Activated naive CD4-positive, alpha-beta T cell treated with anti-CD3 and anti-CD28 coated beads, Interleukin-2, amount 50 U/mL, for 72 hours (primary cell): ENCODE measurements at regions not wholly inside any gene's neighbourhood (a gene's known extent, or its start where the extent isn't known, plus 50 kb on each side); places are given as distances from the start of the nearest gene placed in this dataset.

Source experiments
- ATAC-seq, 2 donors: fragments of 150-1000 bp; cut with Tn5 transposase; 2 replicates each; pipeline ENCODE4 v1.10.0; 2021; ENCODE audit warnings: mild to moderate bottlenecking in 2 of 2, moderate library complexity in 2 of 2
- DNase-seq, 2 donors: peaks; one replicate each; pipeline ENCODE4 v3.0.0; 2021 to 2022; ENCODE audit warnings: low spot score in 2 of 2
- H3K27ac Mint-ChIP-seq, 2 donors: one replicate each; pipeline ENCODE4 v1.8.0; 2022; ENCODE audit warnings: mild to moderate bottlenecking in 2 of 2, mixed read lengths in 2 of 2
- H3K36me3 Mint-ChIP-seq, 2 donors: one replicate each; pipeline ENCODE4 v1.8.0; 2022; ENCODE audit warnings: mixed read lengths in 2 of 2
- H3K9me3 Mint-ChIP-seq, 2 donors: one replicate each; pipeline ENCODE4 v1.8.0; 2022; ENCODE audit warnings: mixed read lengths in 2 of 2

DNA sequence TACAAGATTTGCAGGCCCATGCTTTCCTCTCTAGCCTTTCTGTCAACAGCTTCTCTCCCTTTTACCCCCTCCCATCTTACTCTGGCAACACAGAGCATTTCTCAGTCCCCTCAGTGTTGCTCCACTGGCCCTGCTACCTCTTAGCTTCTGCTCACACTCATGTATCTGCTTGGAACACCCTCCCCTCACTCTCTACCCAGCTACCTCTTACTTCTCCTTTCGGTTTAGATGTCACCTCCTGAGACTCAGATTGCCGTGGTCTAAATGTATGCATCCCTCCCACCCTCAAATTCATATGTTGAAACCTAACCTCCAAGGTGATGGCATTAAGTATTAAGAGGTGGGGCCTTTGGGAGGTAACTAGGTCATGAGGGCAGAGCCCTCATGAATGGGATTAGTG is 80.1 kb downstream of the FOXD2 start:
- Mint-ChIP-seq H3K9me3 (peaks cover 3 to 18% of the 10 kb centered on the region in 2 donors), H3K27ac (no peak overlapping the region), H3K36me3 (peaks cover 0 to 5% of the 10 kb centered on the region in 2 donors)
- ATAC-seq: no peak
- DNase-seq: no peak

- DNase-seq: no peak
- Mint-ChIP-seq H3K27ac (no peak overlapping the region), H3K9me3 (peaks cover 3% of the 10 kb centered on the region in 2 donors), H3K36me3 (no peaks in the 10 kb centered on the region)
- no peak for ATAC-seq
Observed at GRCh38 chr1:47519491-47519890, 81.6 kb downstream of the FOXD2 start.

DNA sequence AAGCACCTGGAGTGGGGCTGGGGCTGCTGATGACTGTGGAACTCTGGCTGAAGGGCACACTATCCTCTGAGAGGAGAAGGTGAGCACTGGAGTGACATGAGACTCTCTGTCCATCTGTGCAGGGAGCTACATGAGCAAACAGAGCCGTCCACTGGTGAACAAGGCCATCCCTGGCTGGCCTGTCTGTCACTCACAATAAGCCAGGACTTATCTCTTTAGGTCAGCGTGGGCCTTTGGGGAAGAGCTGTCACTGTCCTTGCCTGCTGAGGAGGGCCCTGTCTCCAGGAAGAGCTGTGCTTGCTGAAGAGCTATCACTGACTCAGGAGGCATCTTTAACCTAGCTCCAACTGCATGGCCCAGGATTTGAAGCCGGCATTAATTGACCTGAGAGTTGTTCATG is 82.1 kb downstream of the FOXD2 start:
- Mint-ChIP-seq H3K36me3 (no peaks in the 10 kb centered on the region), H3K27ac (no peak overlapping the region), H3K9me3 (no peaks in the 10 kb centered on the region)
- no peak for ATAC-seq
- no peak for DNase-seq

DNA sequence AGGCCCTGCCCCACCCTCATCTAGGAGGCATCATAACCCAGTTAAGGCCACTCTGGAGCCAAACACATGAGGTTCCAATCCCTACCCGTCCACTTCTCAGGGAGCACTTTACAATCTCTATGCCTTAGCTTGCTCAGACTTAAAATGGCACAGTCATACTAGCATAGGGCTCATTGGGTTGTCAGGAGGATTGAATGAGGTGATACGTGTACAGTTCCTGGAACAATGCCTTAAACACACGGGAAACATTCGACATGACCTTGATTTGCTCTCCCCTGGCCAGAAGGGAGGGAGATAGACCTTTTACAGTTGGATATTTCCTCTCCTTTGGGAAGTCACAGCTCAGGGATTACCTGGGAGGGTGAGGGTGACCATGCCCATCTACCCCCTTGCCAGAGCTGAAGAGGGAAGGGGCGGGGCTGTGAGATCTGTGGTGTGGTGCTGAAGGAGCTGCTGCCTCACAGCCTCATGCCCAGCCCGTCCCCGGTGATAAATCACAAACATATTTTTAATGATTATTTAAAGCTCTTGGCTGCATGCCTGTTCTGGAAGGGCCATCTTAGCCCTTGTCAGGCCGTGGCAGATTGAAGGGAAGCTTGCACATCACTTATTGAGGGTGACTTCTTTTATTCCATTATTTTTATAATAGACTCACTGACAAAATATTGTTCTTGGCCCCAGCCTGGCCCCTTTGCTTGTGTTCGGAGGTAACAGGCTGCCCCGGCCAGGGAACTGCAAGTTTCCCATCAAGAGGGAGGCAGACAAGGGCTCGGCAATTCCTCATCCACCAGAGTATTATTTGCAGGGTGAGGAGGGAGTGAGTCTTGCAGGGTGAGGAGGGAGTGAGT is 83.4 kb downstream of the FOXD2 start:
- H3K36me3 Mint-ChIP-seq: no peaks in the 10 kb centered on the region
- no peaks in the 10 kb centered on the region for H3K9me3 Mint-ChIP-seq
- ATAC-seq (no peak), DNase-seq (no peak)
- H3K27ac Mint-ChIP-seq: no peak overlapping the region

GRCh38 chr1:47522935-47523834 is 85.3 kb downstream of the FOXD2 start:
- H3K36me3 Mint-ChIP-seq: peaks cover 0 to 3% of the 10 kb centered on the region in 2 donors
- ATAC-seq (no peak), DNase-seq (no peak)
- peaks cover 4% of the 10 kb centered on the region in 2 donors for H3K9me3 Mint-ChIP-seq
- no peak overlapping the region for H3K27ac Mint-ChIP-seq

GRCh38 chr1:47523835-47524215 is 86.0 kb downstream of the FOXD2 start:
- H3K9me3 Mint-ChIP-seq: peaks cover 8 to 9% of the 10 kb centered on the region in 2 donors
- ATAC-seq (peak in 1 of 2 donors; percentile 24), DNase-seq (no peak)
- H3K27ac Mint-ChIP-seq: no peak overlapping the region
- peaks cover 0 to 6% of the 10 kb centered on the region in 2 donors for H3K36me3 Mint-ChIP-seq

DNA sequence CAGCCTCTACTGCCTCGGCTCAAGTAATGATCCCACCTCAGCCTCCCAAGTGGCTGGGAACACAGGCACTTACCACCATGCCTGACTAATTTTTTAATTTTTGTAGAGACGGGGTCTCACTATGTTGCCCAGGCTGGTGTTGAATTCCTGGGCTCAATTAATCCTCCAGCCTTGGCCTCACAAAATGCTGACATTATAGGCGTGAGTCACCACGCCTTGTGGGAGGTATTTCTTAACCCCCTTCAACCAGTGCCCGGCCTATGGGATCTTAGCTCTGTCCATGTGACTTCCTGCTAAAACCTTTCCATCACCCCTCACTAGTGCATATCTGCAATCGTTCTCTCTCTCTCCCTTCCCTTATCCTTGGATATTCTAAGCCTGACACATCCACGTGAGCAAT is 86.4 kb downstream of the FOXD2 start:
- Mint-ChIP-seq H3K36me3 (peaks cover 0 to 6% of the 10 kb centered on the region in 2 donors), H3K27ac (no peak overlapping the region), H3K9me3 (peaks cover 8 to 9% of the 10 kb centered on the region in 2 donors)
- ATAC-seq (no peak), DNase-seq (no peak)

GRCh38 chr1:47527653-47528272 is 89.9 kb downstream of the FOXD2 start:
- H3K9me3 Mint-ChIP-seq: peaks cover 11 to 14% of the 10 kb centered on the region in 2 donors
- H3K27ac Mint-ChIP-seq: no peak overlapping the region
- ATAC-seq (no peak), DNase-seq (no peak)
- H3K36me3 Mint-ChIP-seq: peaks cover 0 to 12% of the 10 kb centered on the region in 2 donors

DNA sequence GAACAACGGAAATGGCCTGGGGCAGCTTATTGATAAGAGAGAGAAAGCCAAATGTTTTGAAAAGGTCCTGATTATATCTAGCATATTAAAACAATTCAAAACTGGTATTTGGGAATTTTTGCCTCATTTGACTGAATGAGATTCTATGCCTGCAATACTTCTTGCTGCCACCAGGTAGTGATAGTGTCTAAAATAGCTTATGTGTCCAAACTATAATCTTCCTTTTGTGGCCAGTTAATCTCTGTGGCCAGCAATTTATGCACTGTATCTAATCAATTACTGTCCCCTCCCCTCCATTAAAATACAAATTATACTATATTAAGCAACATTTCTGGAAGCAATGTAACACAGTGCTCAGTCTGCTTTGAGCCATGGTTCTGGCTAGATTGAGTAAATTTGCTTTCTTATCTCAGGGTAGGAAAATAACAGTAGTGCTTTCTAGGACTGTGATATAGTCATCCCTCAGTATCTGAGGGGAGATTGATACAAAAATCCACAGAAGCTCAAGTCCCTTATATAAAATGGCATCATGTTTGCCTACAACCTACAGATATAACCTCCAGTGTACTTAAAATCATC is 91.8 kb downstream of the FOXD2 start:
- DNase-seq: no peak
- Mint-ChIP-seq H3K36me3 (peaks cover 0 to 12% of the 10 kb centered on the region in 2 donors), H3K27ac (no peak overlapping the region), H3K9me3 (peaks cover 11 to 14% of the 10 kb centered on the region in 2 donors)
- ATAC-seq: no peak

DNA sequence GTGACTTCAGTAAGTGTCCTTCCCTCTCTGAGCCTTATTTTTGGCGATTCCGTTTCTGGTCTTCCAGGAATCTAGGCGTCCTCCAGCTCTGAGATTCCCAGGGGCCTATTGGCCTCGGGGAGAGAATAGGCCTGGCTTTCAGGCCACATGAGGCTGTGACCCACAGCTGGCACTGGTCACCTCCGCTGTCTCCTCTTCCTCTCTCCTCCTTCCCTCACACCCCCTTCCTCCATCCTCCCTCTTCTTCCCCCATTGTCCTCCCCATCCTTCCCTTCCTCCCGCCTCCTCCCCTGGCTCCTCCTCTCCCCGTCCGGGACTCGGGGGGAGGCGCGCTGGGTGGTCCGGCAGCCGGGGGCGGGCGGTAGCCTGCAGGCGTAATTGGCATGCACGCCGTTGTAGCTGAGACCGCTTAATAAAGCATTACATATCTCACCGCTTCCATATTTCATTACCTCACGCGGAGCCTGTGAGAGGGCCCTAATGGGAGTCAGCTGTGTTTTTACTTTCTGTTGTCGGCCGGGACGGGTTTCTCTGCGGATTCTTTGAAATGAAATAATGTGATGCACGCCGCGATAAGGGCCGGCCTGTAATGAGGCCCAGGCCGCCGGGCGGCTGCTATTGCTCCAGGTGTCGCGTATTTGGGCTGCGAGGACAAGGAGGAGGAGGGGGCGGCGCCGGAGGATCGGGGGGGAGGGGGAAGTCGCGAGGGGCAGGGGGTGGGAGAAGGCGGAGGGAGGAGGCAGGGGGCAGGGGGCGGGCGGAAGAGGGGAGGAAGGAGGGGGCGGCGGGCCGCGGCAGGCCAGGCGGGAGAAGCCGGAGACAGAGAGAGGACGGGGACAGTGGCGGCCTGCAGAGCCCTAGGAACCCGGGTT is 95.3 kb downstream of the FOXD2 start:
- Mint-ChIP-seq H3K27ac (no peak overlapping the region), H3K36me3 (peaks cover 0 to 9% of the 10 kb centered on the region in 2 donors)
- DNase-seq: no peak

DNA sequence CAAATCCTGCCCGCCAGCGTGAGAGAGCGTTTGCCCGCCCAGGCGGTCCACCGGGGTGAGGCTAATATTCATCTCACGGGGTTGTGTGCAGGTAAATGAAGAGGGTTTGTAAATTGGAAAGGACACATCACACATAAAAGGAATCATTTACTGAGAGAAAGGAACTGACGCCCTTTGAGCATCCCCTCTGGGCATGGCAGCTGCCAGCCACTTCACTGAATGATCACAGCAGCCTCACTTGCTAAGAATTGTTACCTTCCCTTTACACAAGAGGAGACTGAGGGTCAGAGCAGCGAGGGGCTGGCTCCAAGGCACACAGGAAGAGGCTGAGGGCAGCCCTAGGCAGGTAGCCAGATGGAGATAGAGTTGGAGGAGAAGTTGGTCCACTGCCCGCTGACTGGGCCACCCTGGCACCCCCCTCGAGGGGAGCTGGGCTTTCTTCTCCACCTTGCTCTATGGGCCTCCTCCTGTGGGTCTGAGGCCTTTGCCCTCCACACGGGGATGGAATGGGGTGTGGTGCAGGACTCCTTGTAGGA is 96.0 kb downstream of the FOXD2 start:
- Mint-ChIP-seq H3K27ac (no peak overlapping the region), H3K36me3 (peaks cover 0 to 6% of the 10 kb centered on the region in 2 donors), H3K9me3 (peaks cover 3 to 5% of the 10 kb centered on the region in 2 donors)
- no peak for ATAC-seq
- DNase-seq: no peak

More for the DNA sequence above, 95.3 kb downstream of the FOXD2 start:
- H3K9me3 Mint-ChIP-seq: peaks cover 7 to 10% of the 10 kb centered on the region in 2 donors
- no peak for ATAC-seq

GRCh38 chr1:47534436-47534835 is 96.6 kb downstream of the FOXD2 start:
- DNase-seq (no peak), ATAC-seq (no peak)
- Mint-ChIP-seq H3K36me3 (peaks cover 0 to 6% of the 10 kb centered on the region in 2 donors), H3K27ac (no peak overlapping the region), H3K9me3 (peaks cover 3 to 5% of the 10 kb centered on the region in 2 donors)

DNA sequence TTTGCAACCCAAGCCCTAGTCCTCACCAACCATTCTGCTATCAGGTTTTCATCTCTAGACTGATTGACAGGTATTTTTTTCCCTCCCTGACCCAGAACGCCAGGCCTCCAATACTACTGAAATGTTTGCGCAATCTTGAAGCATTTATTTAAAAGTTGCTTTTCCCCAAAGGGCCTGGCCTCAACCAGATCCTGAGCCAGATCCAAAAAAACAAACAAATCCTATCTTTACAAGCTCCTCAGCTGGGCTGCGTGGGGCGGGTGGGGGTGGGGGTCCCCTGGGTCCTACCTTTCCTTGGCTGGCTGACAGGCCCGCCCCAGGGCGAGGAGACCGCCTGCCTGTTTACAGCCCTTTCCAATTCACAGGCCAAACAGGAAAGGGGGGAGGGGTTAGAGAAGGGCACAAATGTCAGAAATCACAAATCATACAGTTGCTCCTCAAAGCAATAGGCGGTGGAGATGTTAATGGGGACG is 98.8 kb downstream of the FOXD2 start:
- no peak for ATAC-seq

DNA sequence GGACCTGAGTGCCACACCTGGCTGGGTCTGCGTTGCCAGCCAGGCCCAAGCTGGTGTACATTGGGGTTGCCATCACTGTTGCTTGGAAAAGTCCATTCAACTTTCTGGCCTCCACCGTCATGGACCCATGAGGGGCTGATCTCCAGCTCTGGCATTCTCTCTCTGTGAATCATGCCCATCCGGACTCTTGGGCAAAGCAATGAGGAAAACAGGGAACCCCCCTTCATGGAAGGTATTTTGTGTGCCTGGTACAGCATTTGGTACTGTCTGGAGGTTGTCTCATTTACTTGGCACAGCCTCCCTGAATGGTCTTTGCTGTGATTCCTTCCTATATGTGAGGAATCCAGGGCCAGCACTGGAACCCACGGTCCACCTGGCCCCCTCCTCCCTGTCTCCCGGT is 99.4 kb downstream of the FOXD2 start:
- Mint-ChIP-seq H3K36me3 (peaks cover 0 to 5% of the 10 kb centered on the region in 2 donors), H3K9me3 (peaks cover 3 to 4% of the 10 kb centered on the region in 2 donors), H3K27ac (no peak overlapping the region)
- ATAC-seq (no peak), DNase-seq (no peak)

More for the DNA sequence above, 98.8 kb downstream of the FOXD2 start:
- no peaks in the 10 kb centered on the region for H3K9me3 Mint-ChIP-seq
- H3K36me3 Mint-ChIP-seq: peaks cover 0 to under 1% of the 10 kb centered on the region in 2 donors
- H3K27ac Mint-ChIP-seq: no peak overlapping the region
- DNase-seq: no peak

GRCh38 chr1:47537966-47538365 is 100.1 kb downstream of the FOXD2 start:
- H3K27ac Mint-ChIP-seq: no peak overlapping the region
- DNase-seq (no peak), ATAC-seq (no peak)
- H3K9me3 Mint-ChIP-seq: peaks cover 3 to 4% of the 10 kb centered on the region in 2 donors
- H3K36me3 Mint-ChIP-seq: peaks cover 0 to 5% of the 10 kb centered on the region in 2 donors
